Coronary artery (tissue), 2 donors: ENCODE measurements at regions not wholly inside any gene's neighbourhood (a gene's known extent, or its start where the extent isn't known, plus 50 kb on each side); places are given as distances from the start of the nearest gene placed in this dataset.
A peak's percentile ranks its signal among the peaks of the same experiment; 100 is the strongest.

Experiments
- DNase-seq: peaks from one replicate; pipeline ENCODE4 v3.0.0-alpha.2; 2017; ENCODE audit warnings: low spot score
- H3K27ac ChIP-seq, 2 donors: fragments of 200-600 bp; sonication (generic); one replicate each; pipeline ENCODE4 v1.5.1; 2016 to 2019
- H3K4me3 ChIP-seq: fragments of 200-600 bp; sonication (generic); 2 replicates; pipeline ENCODE4 v1.5.1; 2016; ENCODE audit warnings: mild to moderate bottlenecking, moderate library complexity
- CTCF ChIP-seq: fragments of 200-600 bp; sonication (generic); IDR thresholded peaks from one replicate; pipeline ENCODE4 v1.5.1; 2019; ENCODE audit warnings: antibody characterized with exemption

- TF ChIP-seq CTCF = no peak
- DNase-seq = no peak
- H3K27ac ChIP-seq = peak overlapping the region; percentile 39 to 70
- peak overlapping the region; percentile 2 for H3K4me3 ChIP-seq
Observed at GRCh38 chr2:54360055-54360792, 95.9 kb upstream of the SPTBN1 start.

- Histone ChIP-seq H3K27ac (no peak overlapping the region), H3K4me3 (no peak overlapping the region)
- DNase-seq = no peak
- TF ChIP-seq CTCF = no peak
Observed at GRCh38 chr2:54364409-54364808, 91.7 kb upstream of the SPTBN1 start.

- Histone ChIP-seq H3K27ac (no peak overlapping the region), H3K4me3 (no peak overlapping the region)
- no peak for DNase-seq
- no peak for TF ChIP-seq CTCF
Observed at GRCh38 chr2:54365661-54366060, 90.5 kb upstream of the SPTBN1 start.

- DNase-seq = no peak
- TF ChIP-seq CTCF = no peak
- Histone ChIP-seq H3K27ac (no peak overlapping the region), H3K4me3 (no peak overlapping the region)
Observed at GRCh38 chr2:54366487-54367280, 89.4 kb upstream of the SPTBN1 start.

GRCh38 chr2:54370405-54371104 lies 85.6 kb upstream of the SPTBN1 start:
- DNase-seq = no peak
- H3K27ac ChIP-seq = peak overlapping the region; percentile 41 to 52
- no peak for TF ChIP-seq CTCF
- no peak overlapping the region for H3K4me3 ChIP-seq

GRCh38 chr2:54371460-54372065 lies 84.6 kb upstream of the SPTBN1 start:
- Histone ChIP-seq H3K27ac (peak overlapping the region; percentile 41 to 52), H3K4me3 (no peak overlapping the region)
- no peak for TF ChIP-seq CTCF
- DNase-seq = no peak
